Osteocyte (in vitro differentiated cells): ENCODE measurements at regions not wholly inside any gene's neighbourhood (a gene's known extent, or its start where the extent isn't known, plus 50 kb on each side); places are given as distances from the start of the nearest gene placed in this dataset.
"Not testable (repeated sequence)": the region's sequence is repeated elsewhere in the genome, so short reads cannot be mapped to it uniquely, and the experiment has no call there.

Experiments used
- DNase-seq: peaks from one replicate; pipeline ENCODE4 v3.0.0; 2021; ENCODE audit warnings: mixed read lengths; ENCODE audit not compliant: unreplicated experiment; ENCODE audit errors: extremely low spot score
- H3K27ac Mint-ChIP-seq: one replicate; pipeline ENCODE4 v1.8.0; 2021; ENCODE audit warnings: mild to moderate bottlenecking, mixed read lengths; ENCODE audit not compliant: unreplicated experiment
- H3K27me3 Mint-ChIP-seq: one replicate; pipeline ENCODE4 v1.8.0; 2021; ENCODE audit warnings: mixed read lengths; ENCODE audit not compliant: unreplicated experiment
- H3K36me3 Mint-ChIP-seq: one replicate; pipeline ENCODE4 v1.8.0; 2021; ENCODE audit warnings: mixed read lengths; ENCODE audit not compliant: unreplicated experiment
- H3K4me1 Mint-ChIP-seq: one replicate; pipeline ENCODE4 v1.8.0; 2021; ENCODE audit warnings: mixed read lengths; ENCODE audit not compliant: unreplicated experiment
- H3K4me3 Mint-ChIP-seq: one replicate; pipeline ENCODE4 v1.8.0; 2021; ENCODE audit warnings: mild to moderate bottlenecking, moderate library complexity, mixed read lengths; ENCODE audit not compliant: unreplicated experiment
- H3K9me3 Mint-ChIP-seq: one replicate; pipeline ENCODE4 v1.8.0; 2021; ENCODE audit warnings: mixed read lengths; ENCODE audit not compliant: unreplicated experiment
- CTCF ChIP-seq: fragments of 200-600 bp; sonication (generic); IDR thresholded peaks from 2 replicates; pipeline ENCODE4 v1.5.0; 2021; ENCODE audit warnings: antibody characterized with exemption, mild to moderate bottlenecking, moderate library complexity

GRCh38 chr14:22291406-22291805 is 297.6 kb downstream of the DAD1 start:
- H3K4me1 Mint-ChIP-seq = peaks cover 46% of the 10 kb centered on the region
- no peaks in the 10 kb centered on the region for H3K36me3 Mint-ChIP-seq
- TF ChIP-seq CTCF = no peak
- peaks cover 5% of the 10 kb centered on the region for H3K9me3 Mint-ChIP-seq
- H3K4me3 Mint-ChIP-seq = no peak overlapping the region
- no peak for DNase-seq
- H3K27me3 Mint-ChIP-seq = no peaks in the 10 kb centered on the region
- H3K27ac Mint-ChIP-seq = no peak overlapping the region

- no peak overlapping the region for H3K27ac Mint-ChIP-seq
- TF ChIP-seq CTCF = no peak
- H3K4me1 Mint-ChIP-seq = peaks cover 33% of the 10 kb centered on the region
- DNase-seq = no peak
- H3K9me3 Mint-ChIP-seq = peaks cover 5% of the 10 kb centered on the region
- H3K4me3 Mint-ChIP-seq = no peak overlapping the region
- no peaks in the 10 kb centered on the region for H3K27me3 Mint-ChIP-seq
- no peaks in the 10 kb centered on the region for H3K36me3 Mint-ChIP-seq
Observed at GRCh38 chr14:22289570-22289969, 299.5 kb downstream of the DAD1 start.

DNA sequence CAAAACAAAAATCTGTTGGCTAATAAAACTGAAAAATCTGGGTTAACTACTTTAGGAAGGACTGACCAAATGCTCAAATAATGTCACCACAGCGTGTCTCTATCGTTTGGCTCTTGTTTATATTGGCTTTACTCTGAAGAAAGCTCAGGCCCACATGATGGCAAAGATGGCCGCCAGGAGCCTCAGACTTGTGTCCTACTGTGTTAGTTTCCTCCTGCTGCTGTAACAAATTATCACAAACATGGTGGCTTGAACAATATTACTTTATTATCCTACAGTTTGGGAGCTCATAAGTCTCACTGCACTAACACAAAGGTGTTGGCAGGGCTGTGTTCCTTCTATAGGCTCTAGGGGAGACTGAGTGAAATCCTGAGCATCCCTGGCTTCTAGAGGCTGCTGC is 303.0 kb downstream of the DAD1 start:
- H3K27ac Mint-ChIP-seq = no peak overlapping the region
- H3K9me3 Mint-ChIP-seq = no peaks in the 10 kb centered on the region
- peaks cover 53% of the 10 kb centered on the region for H3K4me1 Mint-ChIP-seq
- no peaks in the 10 kb centered on the region for H3K36me3 Mint-ChIP-seq
- no peak for TF ChIP-seq CTCF
- DNase-seq = no peak
- no peak overlapping the region for H3K4me3 Mint-ChIP-seq
- no peaks in the 10 kb centered on the region for H3K27me3 Mint-ChIP-seq

DNA sequence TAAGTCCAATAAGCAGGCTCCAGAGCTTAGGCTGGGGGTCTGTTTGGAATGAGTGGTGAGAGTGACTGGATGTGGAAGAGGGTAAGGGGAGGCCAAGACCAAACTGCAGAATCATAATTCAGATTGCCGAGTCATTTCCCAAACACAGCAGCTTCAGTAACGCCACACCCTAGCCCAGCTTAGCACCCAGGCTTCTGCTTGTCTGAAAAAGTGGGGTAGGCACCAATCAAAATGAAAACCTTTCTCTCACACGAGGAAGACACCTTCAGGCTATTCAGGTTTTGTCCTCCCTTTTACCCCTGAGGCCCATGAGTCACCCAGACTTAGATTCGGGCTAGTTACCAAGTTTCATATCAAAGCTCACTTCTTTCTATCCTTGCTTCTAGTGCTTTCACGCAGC is 306.1 kb downstream of the DAD1 start:
- Mint-ChIP-seq H3K27me3 (no peaks in the 10 kb centered on the region), H3K36me3 (no peaks in the 10 kb centered on the region), H3K9me3 (no peaks in the 10 kb centered on the region), H3K27ac (peak overlapping the region; percentile 63), H3K4me1 (peaks cover 62% of the 10 kb centered on the region), H3K4me3 (no peak overlapping the region)
- TF ChIP-seq CTCF = no peak
- no peak for DNase-seq

- no peaks in the 10 kb centered on the region for H3K27me3 Mint-ChIP-seq
- no peaks in the 10 kb centered on the region for H3K36me3 Mint-ChIP-seq
- no peak overlapping the region for H3K4me3 Mint-ChIP-seq
- no peak for DNase-seq
- H3K27ac Mint-ChIP-seq = no peak overlapping the region
- H3K4me1 Mint-ChIP-seq = peaks cover 58% of the 10 kb centered on the region
- no peaks in the 10 kb centered on the region for H3K9me3 Mint-ChIP-seq
- TF ChIP-seq CTCF = no peak
Observed at GRCh38 chr14:22282417-22282816, 306.6 kb downstream of the DAD1 start.

DNA sequence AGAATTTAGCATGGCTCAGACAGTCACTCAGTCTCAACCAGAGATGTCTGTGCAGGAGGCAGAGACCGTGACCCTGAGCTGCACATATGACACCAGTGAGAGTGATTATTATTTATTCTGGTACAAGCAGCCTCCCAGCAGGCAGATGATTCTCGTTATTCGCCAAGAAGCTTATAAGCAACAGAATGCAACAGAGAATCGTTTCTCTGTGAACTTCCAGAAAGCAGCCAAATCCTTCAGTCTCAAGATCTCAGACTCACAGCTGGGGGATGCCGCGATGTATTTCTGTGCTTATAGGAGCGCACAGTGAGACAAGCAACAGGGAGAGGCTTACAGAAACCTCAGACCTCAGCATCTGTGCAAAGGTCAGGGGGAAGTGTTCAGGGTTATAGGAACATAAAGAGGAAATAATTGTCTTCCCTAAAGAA is 307.6 kb downstream of the DAD1 start:
- Mint-ChIP-seq H3K27ac (peak overlapping the region; percentile 84), H3K4me1 (peaks cover 56% of the 10 kb centered on the region)
- H3K36me3 Mint-ChIP-seq, H3K27me3 Mint-ChIP-seq, H3K4me3 Mint-ChIP-seq, DNase-seq, H3K9me3 Mint-ChIP-seq: not testable (repeated sequence)
